ENCODE measurements at regions not wholly inside any gene's neighbourhood (a gene's known extent, or its start where the extent isn't known, plus 50 kb on each side); places are given as distances from the start of the nearest gene placed in this dataset.
"Not testable (repeated sequence)": the region's sequence is repeated elsewhere in the genome, so short reads cannot be mapped to it uniquely, and the experiment has no call there.

- DNase-seq (ENCODE audit: low read depth): no peak
- H3K36me3 ChIP-seq (ENCODE audit: control insufficient read depth, insufficient read depth, low read length): no peaks in the 10 kb centered on the region
- FAIRE-seq: no peak
- H3K4me3 ChIP-seq (ENCODE audit: low read depth, low read length): no peak overlapping the region
- no peak for TF ChIP-seq CTCF (IDR thresholded peaks at IDR 0.05; ENCODE audit: insufficient read depth, low read length, severe bottlenecking)
- H3K27me3 ChIP-seq (ENCODE audit: control insufficient read depth, insufficient read depth, low read length): no peaks in the 10 kb centered on the region
Measured at GRCh38 chr1:193438312-193438711, 251.9 kb upstream of the B3GALT2 start.

GRCh38 chr1:193437785-193438184 lies 251.4 kb upstream of the B3GALT2 start:
- peak; percentile 98 for DNase-seq (ENCODE audit: low read depth)
- FAIRE-seq: no peak

GRCh38 chr1:193437333-193437732 lies 250.9 kb upstream of the B3GALT2 start:
- FAIRE-seq; H3K4me3 ChIP-seq (ENCODE audit: low read depth, low read length); H3K27me3 ChIP-seq (ENCODE audit: control insufficient read depth, insufficient read depth, low read length); H3K36me3 ChIP-seq (ENCODE audit: control insufficient read depth, insufficient read depth, low read length); DNase-seq (ENCODE audit: low read depth): not testable (repeated sequence)

More at GRCh38 chr1:193437785-193438184, 251.4 kb upstream of the B3GALT2 start:
- Histone ChIP-seq H3K36me3 (ENCODE audit: control insufficient read depth, insufficient read depth, low read length) (no peaks in the 10 kb centered on the region), H3K4me3 (ENCODE audit: low read depth, low read length) (no peak overlapping the region), H3K27me3 (ENCODE audit: control insufficient read depth, insufficient read depth, low read length) (no peaks in the 10 kb centered on the region)
- no peak for TF ChIP-seq CTCF (IDR thresholded peaks at IDR 0.05; ENCODE audit: insufficient read depth, low read length, severe bottlenecking)

- no peaks in the 10 kb centered on the region for H3K36me3 ChIP-seq (ENCODE audit: control insufficient read depth, insufficient read depth, low read length)
- H3K27me3 ChIP-seq (ENCODE audit: control insufficient read depth, insufficient read depth, low read length): no peaks in the 10 kb centered on the region
- FAIRE-seq (no peak), DNase-seq (ENCODE audit: low read depth) (no peak)
- TF ChIP-seq CTCF (IDR thresholded peaks at IDR 0.05; ENCODE audit: insufficient read depth, low read length, severe bottlenecking): no peak
- H3K4me3 ChIP-seq (ENCODE audit: low read depth, low read length): no peak overlapping the region
Measured at GRCh38 chr1:193435781-193436180, 249.4 kb upstream of the B3GALT2 start.

GRCh38 chr1:193434319-193434718 lies 247.9 kb upstream of the B3GALT2 start:
- DNase-seq (ENCODE audit: low read depth) (peak; percentile 66), FAIRE-seq (no peak)
- H3K4me3 ChIP-seq (ENCODE audit: low read depth, low read length): no peak overlapping the region
- H3K36me3 ChIP-seq (ENCODE audit: control insufficient read depth, insufficient read depth, low read length): no peaks in the 10 kb centered on the region
- H3K27me3 ChIP-seq (ENCODE audit: control insufficient read depth, insufficient read depth, low read length): no peaks in the 10 kb centered on the region
- no peak for TF ChIP-seq CTCF (IDR thresholded peaks at IDR 0.05; ENCODE audit: insufficient read depth, low read length, severe bottlenecking)

- Histone ChIP-seq H3K4me3 (ENCODE audit: low read depth, low read length) (no peak overlapping the region), H3K36me3 (ENCODE audit: control insufficient read depth, insufficient read depth, low read length) (no peaks in the 10 kb centered on the region), H3K27me3 (ENCODE audit: control insufficient read depth, insufficient read depth, low read length) (no peaks in the 10 kb centered on the region)
- FAIRE-seq (no peak), DNase-seq (ENCODE audit: low read depth) (no peak)
- no peak for TF ChIP-seq CTCF (IDR thresholded peaks at IDR 0.05; ENCODE audit: insufficient read depth, low read length, severe bottlenecking)
Measured at GRCh38 chr1:193433599-193433998, 247.2 kb upstream of the B3GALT2 start.

Data from bronchial epithelial cell (primary cell).